H9 (cell line): ENCODE measurements at regions not wholly inside any gene's neighbourhood (a gene's known extent, or its start where the extent isn't known, plus 50 kb on each side); places are given as distances from the start of the nearest gene placed in this dataset.

Experiments
- DNase-seq: peaks from one replicate; pipeline ENCODE4 v3.0.0-alpha.2; 2017
- H2AFZ ChIP-seq: one replicate; pipeline ENCODE4 v1.6.1; 2013; ENCODE audit warnings: mild to moderate bottlenecking, low read length, control low read depth, moderate library complexity
- H2AK5ac ChIP-seq: 2 replicates; pipeline ENCODE4 v1.6.1; 2013; ENCODE audit warnings: low read length, control low read depth, mixed read lengths; ENCODE audit not compliant: insufficient read length
- H2BK120ac ChIP-seq: one replicate; pipeline ENCODE4 v1.6.1; 2013; ENCODE audit warnings: low read depth, mild to moderate bottlenecking, low read length, control low read depth, inconsistent platforms; ENCODE audit not compliant: poor library complexity, severe bottlenecking
- H2BK12ac ChIP-seq: 2 replicates; pipeline ENCODE4 v1.6.1; 2013; ENCODE audit warnings: low read length, control low read depth, mixed read lengths, low read depth; ENCODE audit not compliant: insufficient read length
- H2BK15ac ChIP-seq: 2 replicates; pipeline ENCODE4 v1.6.1; 2013; ENCODE audit warnings: low read depth, low read length, control low read depth
- H2BK20ac ChIP-seq: one replicate; pipeline ENCODE4 v1.6.1; 2013; ENCODE audit warnings: low read depth, mild to moderate bottlenecking, low read length, control low read depth, inconsistent platforms; ENCODE audit not compliant: poor library complexity, severe bottlenecking
- H2BK5ac ChIP-seq: 2 replicates; pipeline ENCODE4 v1.6.1; 2013; ENCODE audit warnings: low read length, control low read depth, mixed read lengths; ENCODE audit not compliant: insufficient read length
- H3K14ac ChIP-seq: 2 replicates; pipeline ENCODE4 v1.6.1; 2013; ENCODE audit warnings: low read length, control low read depth; ENCODE audit not compliant: insufficient read depth
- H3K18ac ChIP-seq: 2 replicates; pipeline ENCODE4 v1.6.1; 2013; ENCODE audit warnings: low read depth, mild to moderate bottlenecking, mixed read lengths, low read length, control low read depth; ENCODE audit not compliant: insufficient read length
- H3K23ac ChIP-seq: 2 replicates; pipeline ENCODE4 v1.6.1; 2013; ENCODE audit warnings: low read length, control low read depth, mixed read lengths, low read depth; ENCODE audit not compliant: insufficient read length
- H3K23me2 ChIP-seq: 2 replicates; pipeline ENCODE4 v1.6.1; 2013; ENCODE audit warnings: low read depth, mild to moderate bottlenecking, mixed read lengths, low read length, control low read depth; ENCODE audit not compliant: insufficient read length, poor library complexity, severe bottlenecking
- H3K27ac ChIP-seq: 2 replicates; pipeline ENCODE4 v1.5.1; 2013; ENCODE audit warnings: low read length, control low read depth, mixed read lengths, low read depth; ENCODE audit not compliant: insufficient read length
- H3K27me3 ChIP-seq: 2 replicates; pipeline ENCODE4 v1.6.1; 2013; ENCODE audit warnings: low read length, control low read depth, inconsistent platforms; ENCODE audit not compliant: insufficient read depth
- H3K4ac ChIP-seq: 2 replicates; pipeline ENCODE4 v1.6.1; 2013; ENCODE audit warnings: low read depth, mild to moderate bottlenecking, control low read depth, inconsistent platforms, low read length, moderate library complexity
- H3K4me1 ChIP-seq: 2 replicates; pipeline ENCODE4 v1.6.1; 2013; ENCODE audit warnings: low read length, control low read depth, inconsistent platforms; ENCODE audit not compliant: insufficient read depth
- H3K4me2 ChIP-seq: 2 replicates; pipeline ENCODE4 v1.6.1; 2013; ENCODE audit warnings: low read length, control low read depth, mixed read lengths; ENCODE audit not compliant: insufficient read length, insufficient read depth
- H3K56ac ChIP-seq: 2 replicates; pipeline ENCODE4 v1.6.1; 2013; ENCODE audit warnings: low read depth, mild to moderate bottlenecking, mixed read lengths, low read length, control low read depth; ENCODE audit not compliant: insufficient read length
- H3K79me1 ChIP-seq: 2 replicates; pipeline ENCODE4 v1.6.1; 2013; ENCODE audit warnings: low read depth, mild to moderate bottlenecking, moderate library complexity, low read length, control low read depth, inconsistent platforms; ENCODE audit not compliant: insufficient read depth, poor library complexity, severe bottlenecking
- H3K79me2 ChIP-seq: 2 replicates; pipeline ENCODE4 v1.6.1; 2013; ENCODE audit warnings: low read length, control low read depth, inconsistent platforms; ENCODE audit not compliant: insufficient read depth
- H3K9ac ChIP-seq: 2 replicates; pipeline ENCODE4 v1.6.1; 2013; ENCODE audit warnings: low read length, control low read depth, mixed read lengths; ENCODE audit not compliant: insufficient read length; ENCODE audit errors: extremely low read depth
- H3K9me3 ChIP-seq: one replicate; pipeline ENCODE4 v1.6.1; 2013; ENCODE audit warnings: low read depth, low read length, inconsistent platforms; ENCODE audit not compliant: control insufficient read depth
- H3T11ph ChIP-seq: one replicate; pipeline ENCODE4 v1.6.1; 2013; ENCODE audit warnings: mild to moderate bottlenecking, low read length, control low read depth, inconsistent platforms
- H4K20me1 ChIP-seq: one replicate; pipeline ENCODE4 v1.6.1; 2013; ENCODE audit not compliant: control insufficient read depth, insufficient read length, insufficient read depth
- H4K5ac ChIP-seq: 2 replicates; pipeline ENCODE4 v1.6.1; 2013; ENCODE audit warnings: low read depth, mild to moderate bottlenecking, mixed read lengths, low read length, control low read depth; ENCODE audit not compliant: insufficient read length
- H4K8ac ChIP-seq: replicated peaks from 2 replicates; pipeline ENCODE4 v1.6.1; 2013; ENCODE audit warnings: low read length, control low read depth, mixed read lengths, low read depth; ENCODE audit not compliant: insufficient read length
- H4K91ac ChIP-seq: 2 replicates; pipeline ENCODE4 v1.6.1; 2013; ENCODE audit warnings: low read depth, mild to moderate bottlenecking, moderate library complexity, mixed read lengths, low read length, control low read depth; ENCODE audit not compliant: insufficient read length
- H3K27ac Mint-ChIP-seq, 3 experiments: 2 replicates in 2 of 3; 3 replicates in 1 of 3; pipeline ENCODE4 v1.8.0; 2020 to 2021; ENCODE audit warnings: mixed read lengths in 3 of 3, mild to moderate bottlenecking in 1 of 3, moderate library complexity in 1 of 3
- H3K27me3 Mint-ChIP-seq: 2 replicates; pipeline ENCODE4 v1.8.0; 2021; ENCODE audit warnings: low read depth, mild to moderate bottlenecking, moderate library complexity, mixed read lengths
- H3K36me3 Mint-ChIP-seq, 3 experiments: 2 replicates in 2 of 3; 3 replicates in 1 of 3; pipeline ENCODE4 v1.8.0; 2020 to 2021; ENCODE audit warnings: low read depth in 3 of 3, mixed read lengths in 3 of 3; ENCODE audit not compliant: insufficient read depth in 1 of 3
- H3K4me1 Mint-ChIP-seq, 2 experiments: 2 replicates each; pipeline ENCODE4 v1.8.0; 2020; ENCODE audit warnings: mixed read lengths in 2 of 2
- H3K4me3 Mint-ChIP-seq, 2 experiments: 2 replicates in 1 of 2; 3 replicates in 1 of 2; pipeline ENCODE4 v1.8.0; 2020 to 2021; ENCODE audit warnings: mild to moderate bottlenecking in 2 of 2, mixed read lengths in 2 of 2, moderate library complexity in 1 of 2
- H3K9me3 Mint-ChIP-seq, 2 experiments: 2 replicates in 1 of 2; 3 replicates in 1 of 2; pipeline ENCODE4 v1.8.0; 2020; ENCODE audit warnings: mild to moderate bottlenecking in 2 of 2, mixed read lengths in 2 of 2, moderate library complexity in 1 of 2
- WGBS: extraction: QIAGEN DNeasy Blood & Tissue Kit; methylation state at CpG from one replicate; pipeline ENCODE4 v1.1.7; 2013; ENCODE audit warnings: missing lambda C conversion rate, low lambda C conversion rate, mixed read lengths; ENCODE audit not compliant: insufficient read length; ENCODE audit errors: extremely low coverage; 5-methylcytosine and 5-hydroxymethylcytosine counted together
- TF ChIP-seq, protein P1 (sequence below): fragments of 200-600 bp; sonication (generic); conservative IDR thresholded peaks from 3 replicates; pipeline ENCODE4 v1.8.0; 2021; ENCODE audit warnings: antibody characterized with exemption, mild to moderate bottlenecking

DNA sequence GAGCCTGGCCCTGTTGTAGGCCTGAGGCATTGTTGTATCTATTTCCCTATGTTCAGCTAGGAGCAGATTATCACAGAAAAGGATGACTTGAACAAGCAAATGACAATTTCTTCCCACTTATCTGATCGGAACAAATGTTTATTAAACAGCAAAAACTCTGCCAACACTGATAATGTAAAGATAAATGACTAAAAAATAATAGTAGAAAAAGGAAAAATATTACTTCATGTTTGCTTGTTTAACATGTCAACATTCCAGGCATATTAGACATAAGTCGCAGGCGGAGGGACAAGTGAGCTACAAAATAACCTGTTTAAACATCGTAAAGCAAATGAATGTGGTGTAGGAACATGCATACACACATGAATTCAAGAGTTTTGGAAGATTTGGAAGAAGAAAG lies 257.9 kb downstream of the TMX3 start:
- no peak for DNase-seq
- WGBS, result no CpG with 5 or more reads among the region's 4 CpGs
- no peaks in the 10 kb centered on the region for H3K9me3 Mint-ChIP-seq
- H3K27ac ChIP-seq, result no peak overlapping the region
- no peak overlapping the region for H3K4me3 Mint-ChIP-seq
- H4K8ac ChIP-seq, result no peak overlapping the region
- no peaks in the 10 kb centered on the region for H4K20me1 ChIP-seq
- H2BK15ac ChIP-seq, result no peak overlapping the region
- H3K4ac ChIP-seq, result no peak overlapping the region
- no peak overlapping the region for H2AFZ ChIP-seq
- no peak overlapping the region for H3K27ac Mint-ChIP-seq
- no peaks in the 10 kb centered on the region for H3K27me3 ChIP-seq
- H3K18ac ChIP-seq, result no peak overlapping the region
- TF ChIP-seq, protein P1, sequence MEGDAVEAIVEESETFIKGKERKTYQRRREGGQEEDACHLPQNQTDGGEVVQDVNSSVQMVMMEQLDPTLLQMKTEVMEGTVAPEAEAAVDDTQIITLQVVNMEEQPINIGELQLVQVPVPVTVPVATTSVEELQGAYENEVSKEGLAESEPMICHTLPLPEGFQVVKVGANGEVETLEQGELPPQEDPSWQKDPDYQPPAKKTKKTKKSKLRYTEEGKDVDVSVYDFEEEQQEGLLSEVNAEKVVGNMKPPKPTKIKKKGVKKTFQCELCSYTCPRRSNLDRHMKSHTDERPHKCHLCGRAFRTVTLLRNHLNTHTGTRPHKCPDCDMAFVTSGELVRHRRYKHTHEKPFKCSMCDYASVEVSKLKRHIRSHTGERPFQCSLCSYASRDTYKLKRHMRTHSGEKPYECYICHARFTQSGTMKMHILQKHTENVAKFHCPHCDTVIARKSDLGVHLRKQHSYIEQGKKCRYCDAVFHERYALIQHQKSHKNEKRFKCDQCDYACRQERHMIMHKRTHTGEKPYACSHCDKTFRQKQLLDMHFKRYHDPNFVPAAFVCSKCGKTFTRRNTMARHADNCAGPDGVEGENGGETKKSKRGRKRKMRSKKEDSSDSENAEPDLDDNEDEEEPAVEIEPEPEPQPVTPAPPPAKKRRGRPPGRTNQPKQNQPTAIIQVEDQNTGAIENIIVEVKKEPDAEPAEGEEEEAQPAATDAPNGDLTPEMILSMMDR, result no peak
- no peak overlapping the region for H3K4me2 ChIP-seq
- no peak overlapping the region for H3K56ac ChIP-seq
- H2AK5ac ChIP-seq, result no peak overlapping the region
- no peak overlapping the region for H4K91ac ChIP-seq
- no peak overlapping the region for H2BK120ac ChIP-seq
- H2BK20ac ChIP-seq, result no peak overlapping the region
- no peak overlapping the region for H2BK12ac ChIP-seq
- H3T11ph ChIP-seq, result no peak overlapping the region
- H3K27me3 Mint-ChIP-seq, result no peaks in the 10 kb centered on the region
- H3K36me3 Mint-ChIP-seq, result no peaks in the 10 kb centered on the region; a peak in 1 of 7 replicates
- H2BK5ac ChIP-seq, result no peak overlapping the region
- H3K9me3 ChIP-seq, result no peaks in the 10 kb centered on the region
- H3K9ac ChIP-seq, result no peak overlapping the region
- H3K23me2 ChIP-seq, result no peaks in the 10 kb centered on the region
- peaks cover 0 to 4% of the 10 kb centered on the region in 2 experiments; a peak in 1 of 4 replicates for H3K4me1 Mint-ChIP-seq
- no peaks in the 10 kb centered on the region for H3K79me2 ChIP-seq
- H3K23ac ChIP-seq, result no peak overlapping the region
- no peak overlapping the region for H4K5ac ChIP-seq
- H3K4me1 ChIP-seq, result no peaks in the 10 kb centered on the region
- H3K14ac ChIP-seq, result no peak overlapping the region
- H3K79me1 ChIP-seq, result no peaks in the 10 kb centered on the region
